ENCODE measurements at regions not wholly inside any gene's neighbourhood (a gene's known extent, or its start where the extent isn't known, plus 50 kb on each side); places are given as distances from the start of the nearest gene placed in this dataset.
A peak's percentile ranks its signal among the peaks of the same experiment; 100 is the strongest.
"Not testable (repeated sequence)": the region's sequence is repeated elsewhere in the genome, so short reads cannot be mapped to it uniquely, and the experiment has no call there.

- H3K4me2 ChIP-seq (ENCODE audit: low read length, poor library complexity, severe bottlenecking), result peak overlapping the region; percentile 77
- not testable (repeated sequence) for H3K27ac ChIP-seq (ENCODE audit: low read length, poor library complexity, severe bottlenecking); H2AFZ ChIP-seq (ENCODE audit: low read depth, low read length); H3K14ac ChIP-seq (ENCODE audit: low read length in 2 of 2); H3K18ac ChIP-seq (ENCODE audit: low read depth in 1 of 2, low read length in 2 of 2); H3K36me3 ChIP-seq (ENCODE audit: control insufficient read depth in 1 of 2, insufficient read depth in 2 of 2, low read depth in 1 of 2, low read length in 2 of 2); H3K23ac ChIP-seq (ENCODE audit: low read length in 2 of 2); H2BK15ac ChIP-seq (ENCODE audit: low read depth, poor library complexity, severe bottlenecking); H4K8ac ChIP-seq (ENCODE audit: low read length); H2AK5ac ChIP-seq (ENCODE audit: low read length, severe bottlenecking); H3K27me3 ChIP-seq (ENCODE audit: control insufficient read depth in 1 of 2, insufficient read depth in 1 of 2, low read length in 2 of 2); H3K79me1 ChIP-seq (replicated peaks; ENCODE audit: low read length, poor library complexity, severe bottlenecking); H2BK12ac ChIP-seq (ENCODE audit: low read length in 2 of 2); H3K4me1 ChIP-seq (ENCODE audit: control insufficient read depth, insufficient read depth, low read depth, low read length); H4K91ac ChIP-seq (ENCODE audit: low read length); H2BK120ac ChIP-seq (ENCODE audit: low read depth, low read length); H3K9me3 ChIP-seq (ENCODE audit: control insufficient read depth, low read length); H3K4ac ChIP-seq (ENCODE audit: low read depth in 1 of 2, low read length in 2 of 2); H2BK5ac ChIP-seq (ENCODE audit: low read depth, low read length, poor library complexity, severe bottlenecking)
- 2% methylated on average over 12 of the region's 47 CpGs for WGBS
- DNase-seq, result peak; percentile 10
- peak overlapping the region; percentile 88 for H3K9ac ChIP-seq (ENCODE audit: low read length)
- H3K4me3 ChIP-seq (ENCODE audit: insufficient read depth in 1 of 2, low read depth in 1 of 2, low read length in 2 of 2), result peak overlapping the region; percentile 68 to 82
Observed at GRCh38 chr2:87075054-87075790, 53.6 kb upstream of the PLGLB1 start.

DNA sequence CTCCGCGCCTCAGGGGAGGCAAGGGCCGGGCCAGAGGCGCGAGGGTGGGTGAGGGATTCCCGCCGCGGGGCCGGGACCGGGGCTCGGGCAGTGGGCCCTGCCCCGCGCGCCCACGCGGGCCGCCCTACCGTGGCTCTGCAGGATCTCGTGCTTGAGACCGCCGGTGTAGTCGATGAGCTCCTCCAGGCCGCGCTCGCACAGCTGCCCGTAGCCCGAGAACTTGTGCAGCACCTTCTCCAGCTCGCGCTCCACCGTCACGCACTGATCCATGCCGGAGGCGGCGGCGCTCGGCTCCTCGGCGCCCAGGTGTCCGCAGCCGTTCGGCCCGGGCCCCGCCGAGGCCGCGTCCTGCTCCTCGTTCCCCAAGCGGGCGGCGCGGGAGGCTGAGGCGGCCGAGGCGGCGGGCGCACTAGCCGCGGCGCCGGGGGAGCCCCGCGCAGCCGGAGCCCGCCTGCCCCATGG is 54.2 kb upstream of the PLGLB1 start:
- H3K27ac ChIP-seq (ENCODE audit: low read length, poor library complexity, severe bottlenecking); H4K8ac ChIP-seq (ENCODE audit: low read length); H3K4me1 ChIP-seq (ENCODE audit: control insufficient read depth, insufficient read depth, low read depth, low read length); H3K9me3 ChIP-seq (ENCODE audit: control insufficient read depth, low read length); H3K4ac ChIP-seq (ENCODE audit: low read depth in 1 of 2, low read length in 2 of 2); H3K79me1 ChIP-seq (replicated peaks; ENCODE audit: low read length, poor library complexity, severe bottlenecking); H2AK5ac ChIP-seq (ENCODE audit: low read length, severe bottlenecking); H3K14ac ChIP-seq (ENCODE audit: low read length in 2 of 2); H2BK5ac ChIP-seq (ENCODE audit: low read depth, low read length, poor library complexity, severe bottlenecking); H2BK15ac ChIP-seq (ENCODE audit: low read depth, poor library complexity, severe bottlenecking); H3K23ac ChIP-seq (ENCODE audit: low read length in 2 of 2); H3K27me3 ChIP-seq (ENCODE audit: control insufficient read depth in 1 of 2, insufficient read depth in 1 of 2, low read length in 2 of 2); H3K36me3 ChIP-seq (ENCODE audit: control insufficient read depth in 1 of 2, insufficient read depth in 2 of 2, low read depth in 1 of 2, low read length in 2 of 2); H2BK12ac ChIP-seq (ENCODE audit: low read length in 2 of 2); H4K91ac ChIP-seq (ENCODE audit: low read length); H2BK120ac ChIP-seq (ENCODE audit: low read depth, low read length): not testable (repeated sequence)
- peak overlapping the region; percentile 68 to 82 for H3K4me3 ChIP-seq (ENCODE audit: insufficient read depth in 1 of 2, low read depth in 1 of 2, low read length in 2 of 2)
- peak overlapping the region; percentile 34 to 54 for H3K18ac ChIP-seq (ENCODE audit: low read depth in 1 of 2, low read length in 2 of 2)
- peak overlapping the region; percentile 53 for H3K4me2 ChIP-seq (ENCODE audit: low read length, poor library complexity, severe bottlenecking)
- peak overlapping the region; percentile 61 for H2AFZ ChIP-seq (ENCODE audit: low read depth, low read length)
- no CpG with 5 or more reads among the region's 64 CpGs for WGBS
- H3K9ac ChIP-seq (ENCODE audit: low read length), result peak overlapping the region; percentile 88
- peak; percentile 66 for DNase-seq

GRCh38 chr2:87076253-87077123 is 54.8 kb upstream of the PLGLB1 start:
- H2BK120ac ChIP-seq (ENCODE audit: low read depth, low read length); H4K8ac ChIP-seq (ENCODE audit: low read length); H2AK5ac ChIP-seq (ENCODE audit: low read length, severe bottlenecking); H3K79me1 ChIP-seq (replicated peaks; ENCODE audit: low read length, poor library complexity, severe bottlenecking); H2BK15ac ChIP-seq (ENCODE audit: low read depth, poor library complexity, severe bottlenecking); H3K14ac ChIP-seq (ENCODE audit: low read length in 2 of 2); H3K9me3 ChIP-seq (ENCODE audit: control insufficient read depth, low read length); H3K27me3 ChIP-seq (ENCODE audit: control insufficient read depth in 1 of 2, insufficient read depth in 1 of 2, low read length in 2 of 2); H2BK12ac ChIP-seq (ENCODE audit: low read length in 2 of 2); H3K4me1 ChIP-seq (ENCODE audit: control insufficient read depth, insufficient read depth, low read depth, low read length); H4K91ac ChIP-seq (ENCODE audit: low read length); H3K36me3 ChIP-seq (ENCODE audit: control insufficient read depth in 1 of 2, insufficient read depth in 2 of 2, low read depth in 1 of 2, low read length in 2 of 2); H3K23ac ChIP-seq (ENCODE audit: low read length in 2 of 2): not testable (repeated sequence)
- Histone ChIP-seq H3K9ac (ENCODE audit: low read length) (peak overlapping the region; percentile 88), H3K4ac (ENCODE audit: low read depth in 1 of 2, low read length in 2 of 2) (peak overlapping the region in 1 of 2 experiments; percentile 61), H3K18ac (ENCODE audit: low read depth in 1 of 2, low read length in 2 of 2) (peak overlapping the region in 1 of 2 experiments; percentile 52), H3K27ac (ENCODE audit: low read length, poor library complexity, severe bottlenecking) (peak overlapping the region; percentile 83), H2AFZ (ENCODE audit: low read depth, low read length) (peak overlapping the region; percentile 61), H2BK5ac (ENCODE audit: low read depth, low read length, poor library complexity, severe bottlenecking) (peak overlapping the region; percentile 39), H3K4me2 (ENCODE audit: low read length, poor library complexity, severe bottlenecking) (peak overlapping the region; percentile 26), H3K4me3 (ENCODE audit: insufficient read depth in 1 of 2, low read depth in 1 of 2, low read length in 2 of 2) (peak overlapping the region; percentile 68 to 82)
- 0% methylated on average over 22 of the region's 84 CpGs for WGBS
- DNase-seq, result peak; percentile 91

- H2BK12ac ChIP-seq (ENCODE audit: low read length in 2 of 2); H3K4ac ChIP-seq (ENCODE audit: low read depth in 1 of 2, low read length in 2 of 2); H3K36me3 ChIP-seq (ENCODE audit: control insufficient read depth in 1 of 2, insufficient read depth in 2 of 2, low read depth in 1 of 2, low read length in 2 of 2); H2BK5ac ChIP-seq (ENCODE audit: low read depth, low read length, poor library complexity, severe bottlenecking); H3K79me1 ChIP-seq (replicated peaks; ENCODE audit: low read length, poor library complexity, severe bottlenecking); H3K14ac ChIP-seq (ENCODE audit: low read length in 2 of 2); H3K27me3 ChIP-seq (ENCODE audit: control insufficient read depth in 1 of 2, insufficient read depth in 1 of 2, low read length in 2 of 2); H3K27ac ChIP-seq (ENCODE audit: low read length, poor library complexity, severe bottlenecking); H2AFZ ChIP-seq (ENCODE audit: low read depth, low read length); H3K23ac ChIP-seq (ENCODE audit: low read length in 2 of 2); H2AK5ac ChIP-seq (ENCODE audit: low read length, severe bottlenecking); DNase-seq; H3K4me1 ChIP-seq (ENCODE audit: control insufficient read depth, insufficient read depth, low read depth, low read length); H4K8ac ChIP-seq (ENCODE audit: low read length); H4K91ac ChIP-seq (ENCODE audit: low read length); H2BK15ac ChIP-seq (ENCODE audit: low read depth, poor library complexity, severe bottlenecking); H3K4me2 ChIP-seq (ENCODE audit: low read length, poor library complexity, severe bottlenecking); H2BK120ac ChIP-seq (ENCODE audit: low read depth, low read length); H3K9me3 ChIP-seq (ENCODE audit: control insufficient read depth, low read length): not testable (repeated sequence)
- no CpG with 5 or more reads among the region's 26 CpGs for WGBS
- H3K9ac ChIP-seq (ENCODE audit: low read length), result peak overlapping the region; percentile 88
- peak overlapping the region; percentile 18 to 82 for H3K4me3 ChIP-seq (ENCODE audit: insufficient read depth in 1 of 2, low read depth in 1 of 2, low read length in 2 of 2)
- peak overlapping the region in 1 of 2 experiments; percentile 52 for H3K18ac ChIP-seq (ENCODE audit: low read depth in 1 of 2, low read length in 2 of 2)
Observed at GRCh38 chr2:87077124-87077446, 55.4 kb upstream of the PLGLB1 start.

Data from mesenchymal stem cell (in vitro differentiated cells and primary cell).